BJ (cell line): ENCODE measurements at regions not wholly inside any gene's neighbourhood (a gene's known extent, or its start where the extent isn't known, plus 50 kb on each side); places are given as distances from the start of the nearest gene placed in this dataset.

Experiments used
- CTCF ChIA-PET: fragments of 350-600 bp; formaldehyde crosslinking; extraction: SDS; loops from one replicate; lab custom pipeline; 2021; ENCODE audit warnings: antibody characterized with exemption, inconsistent platforms; lab: Yijun Ruan, JAX
- POLR2A ChIA-PET: fragments of 300-600 bp; sonication (Branson Sonifier 250); formaldehyde crosslinking; extraction: SDS; loops from one replicate; lab custom pipeline; 2021; ENCODE audit warnings: antibody characterized with exemption; lab: Charles Lee
- DNase-seq: peaks from one replicate; pipeline ENCODE4 v3.0.0-alpha.2; 2011; ENCODE audit warnings: low read depth
- H3K27me3 ChIP-seq: 2 replicates; pipeline ENCODE4 v1.6.0; 2011; ENCODE audit warnings: low read length; ENCODE audit not compliant: control insufficient read depth, insufficient read depth
- H3K36me3 ChIP-seq: 2 replicates; pipeline ENCODE4 v1.5.1; 2011; ENCODE audit warnings: low read length; ENCODE audit not compliant: control insufficient read depth, insufficient read depth
- H3K4me3 ChIP-seq: 2 replicates; pipeline ENCODE4 v1.5.1; 2011; ENCODE audit warnings: low read depth, mild to moderate bottlenecking, control low read depth, low read length
- TF ChIP-seq, protein P1 (sequence below): IDR thresholded peaks from 2 replicates; pipeline ENCODE4 v1.5.1; 2011; ENCODE audit warnings: low read depth, mild to moderate bottlenecking, control low read depth, inconsistent platforms, low read length, moderate library complexity; ENCODE audit not compliant: insufficient read depth

DNA sequence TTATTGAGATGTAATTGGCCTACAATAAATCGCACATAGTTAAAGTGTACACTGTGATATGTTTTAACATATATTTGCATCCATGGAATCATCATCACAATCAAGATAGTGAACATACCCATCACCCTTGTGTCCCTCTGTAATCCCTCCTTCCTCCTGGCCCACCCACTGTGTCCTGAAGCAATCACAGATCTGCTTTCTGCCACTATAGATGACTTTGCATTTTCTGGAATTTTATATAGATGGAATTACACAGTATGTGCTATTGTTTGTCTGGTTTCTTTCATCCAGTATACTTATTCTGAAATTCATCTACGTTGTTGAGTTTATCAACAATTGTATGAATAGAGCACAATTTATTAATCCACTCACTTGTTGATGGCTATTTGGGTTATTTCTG is 181.3 kb downstream of the SNX10 start:
- TF ChIP-seq, protein P1, sequence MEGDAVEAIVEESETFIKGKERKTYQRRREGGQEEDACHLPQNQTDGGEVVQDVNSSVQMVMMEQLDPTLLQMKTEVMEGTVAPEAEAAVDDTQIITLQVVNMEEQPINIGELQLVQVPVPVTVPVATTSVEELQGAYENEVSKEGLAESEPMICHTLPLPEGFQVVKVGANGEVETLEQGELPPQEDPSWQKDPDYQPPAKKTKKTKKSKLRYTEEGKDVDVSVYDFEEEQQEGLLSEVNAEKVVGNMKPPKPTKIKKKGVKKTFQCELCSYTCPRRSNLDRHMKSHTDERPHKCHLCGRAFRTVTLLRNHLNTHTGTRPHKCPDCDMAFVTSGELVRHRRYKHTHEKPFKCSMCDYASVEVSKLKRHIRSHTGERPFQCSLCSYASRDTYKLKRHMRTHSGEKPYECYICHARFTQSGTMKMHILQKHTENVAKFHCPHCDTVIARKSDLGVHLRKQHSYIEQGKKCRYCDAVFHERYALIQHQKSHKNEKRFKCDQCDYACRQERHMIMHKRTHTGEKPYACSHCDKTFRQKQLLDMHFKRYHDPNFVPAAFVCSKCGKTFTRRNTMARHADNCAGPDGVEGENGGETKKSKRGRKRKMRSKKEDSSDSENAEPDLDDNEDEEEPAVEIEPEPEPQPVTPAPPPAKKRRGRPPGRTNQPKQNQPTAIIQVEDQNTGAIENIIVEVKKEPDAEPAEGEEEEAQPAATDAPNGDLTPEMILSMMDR: no peak
- Histone ChIP-seq H3K4me3 (no peak overlapping the region), H3K27me3 (no peaks in the 10 kb centered on the region), H3K36me3 (no peaks in the 10 kb centered on the region)
- no peak for DNase-seq
- POLR2A ChIA-PET: no interaction called here
- CTCF ChIA-PET: no interaction called here

DNA sequence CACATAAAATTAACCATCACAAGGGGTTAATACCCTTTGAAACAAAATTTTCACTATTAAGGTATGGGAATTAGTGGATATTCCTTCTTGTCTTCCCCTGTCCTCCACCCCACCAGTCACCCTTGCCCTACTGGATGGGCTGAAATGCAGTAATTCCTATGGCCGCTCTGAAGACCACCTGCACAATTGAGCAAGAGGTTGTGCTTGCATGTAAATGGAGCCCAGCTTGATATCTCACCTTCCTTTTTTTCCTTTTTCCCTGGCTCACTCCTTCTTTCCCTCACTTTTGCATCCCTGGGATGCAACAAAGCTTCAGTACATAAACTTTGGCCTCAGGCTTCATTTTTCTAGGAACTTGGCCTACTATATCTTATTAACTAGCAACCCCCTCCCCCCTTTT is 184.6 kb downstream of the SNX10 start:
- Histone ChIP-seq H3K27me3 (no peaks in the 10 kb centered on the region), H3K4me3 (no peak overlapping the region), H3K36me3 (no peaks in the 10 kb centered on the region)
- DNase-seq: no peak
- CTCF ChIA-PET: no interaction called here
- POLR2A ChIA-PET: no interaction called here
- TF ChIP-seq, protein P1: no peak

DNA sequence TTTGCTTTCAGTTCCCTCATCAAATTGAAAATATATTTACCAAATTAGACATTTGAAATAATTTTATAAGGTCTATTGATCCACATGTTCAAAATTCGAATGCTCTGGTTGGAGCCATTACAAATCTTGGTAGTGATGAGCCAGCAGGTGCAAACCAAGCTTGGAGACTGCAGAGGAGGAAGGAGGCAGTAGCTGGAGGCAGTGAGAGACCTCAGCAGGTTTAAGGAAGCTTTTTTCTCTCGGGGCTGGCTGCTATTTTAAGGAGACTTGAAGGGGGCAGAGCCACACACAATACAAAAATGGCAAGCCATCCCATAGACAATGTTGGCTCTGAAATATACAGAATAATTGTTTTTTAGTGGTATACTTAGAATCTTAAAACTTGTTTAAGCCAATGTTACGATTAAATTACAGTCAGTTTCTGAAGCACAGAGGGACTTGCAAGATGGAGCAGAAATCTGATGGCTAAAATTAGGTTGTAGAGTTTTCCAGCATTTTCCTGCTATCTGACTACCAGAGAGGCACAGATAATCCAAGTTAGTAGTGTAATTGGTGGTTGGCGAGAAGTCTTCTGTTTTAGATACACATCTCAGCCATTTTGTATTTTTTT is 185.8 kb downstream of the SNX10 start:
- ChIA-PET POLR2A (no interaction called here), CTCF (no interaction called here)
- Histone ChIP-seq H3K4me3 (no peak overlapping the region), H3K36me3 (no peaks in the 10 kb centered on the region), H3K27me3 (no peaks in the 10 kb centered on the region)
- DNase-seq: no peak
- TF ChIP-seq, protein P1: no peak

DNA sequence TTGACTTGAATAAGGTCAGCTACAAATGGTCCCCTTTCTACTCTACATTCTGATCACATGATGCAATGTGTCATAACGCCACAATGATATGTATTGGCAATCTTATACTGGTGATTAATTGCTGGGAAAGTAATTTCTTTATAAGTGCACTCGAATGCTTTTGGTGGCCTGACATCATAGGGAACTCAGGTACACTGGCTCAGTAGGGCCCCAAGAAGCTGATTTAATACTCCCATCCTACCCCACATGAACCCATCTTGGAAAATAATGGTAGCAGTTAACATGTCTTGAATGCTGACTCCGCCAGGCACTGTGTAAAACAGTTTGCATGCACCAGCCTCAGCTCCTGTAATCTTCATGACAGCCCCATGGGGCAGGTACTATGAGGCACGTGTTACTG is 186.9 kb downstream of the SNX10 start:
- Histone ChIP-seq H3K4me3 (no peak overlapping the region), H3K27me3 (no peaks in the 10 kb centered on the region), H3K36me3 (no peaks in the 10 kb centered on the region)
- POLR2A ChIA-PET: no interaction called here
- no peak for DNase-seq
- TF ChIP-seq, protein P1: no peak
- CTCF ChIA-PET: no interaction called here

DNA sequence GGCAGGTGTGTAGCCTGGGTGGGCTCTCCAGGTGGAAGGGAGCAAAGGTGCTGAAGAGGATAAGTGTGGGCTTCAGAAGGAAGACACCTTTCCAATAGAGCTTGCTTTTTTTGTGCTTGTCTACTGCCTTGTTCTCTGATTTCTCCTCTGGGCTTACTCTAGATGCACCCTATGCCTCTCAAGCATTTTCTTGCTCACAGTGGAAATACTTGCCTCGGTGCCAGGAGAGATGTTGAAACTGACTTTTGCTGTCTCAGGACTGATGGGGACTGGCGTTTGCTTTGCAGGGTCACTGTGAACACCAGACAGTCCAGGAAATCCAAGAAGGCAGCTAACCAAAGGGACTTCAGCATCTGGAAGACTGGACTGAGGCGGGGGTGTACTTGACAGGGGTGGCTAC is 187.9 kb downstream of the SNX10 start:
- Histone ChIP-seq H3K4me3 (no peak overlapping the region), H3K36me3 (no peaks in the 10 kb centered on the region), H3K27me3 (no peaks in the 10 kb centered on the region)
- TF ChIP-seq, protein P1: no peak
- no peak for DNase-seq
- ChIA-PET POLR2A (no interaction called here), CTCF (no interaction called here)
